ENCODE measurements at regions not wholly inside any gene's neighbourhood (a gene's known extent, or its start where the extent isn't known, plus 50 kb on each side); places are given as distances from the start of the nearest gene placed in this dataset.
"Not testable (repeated sequence)": the region's sequence is repeated elsewhere in the genome, so short reads cannot be mapped to it uniquely, and the experiment has no call there.

DNA sequence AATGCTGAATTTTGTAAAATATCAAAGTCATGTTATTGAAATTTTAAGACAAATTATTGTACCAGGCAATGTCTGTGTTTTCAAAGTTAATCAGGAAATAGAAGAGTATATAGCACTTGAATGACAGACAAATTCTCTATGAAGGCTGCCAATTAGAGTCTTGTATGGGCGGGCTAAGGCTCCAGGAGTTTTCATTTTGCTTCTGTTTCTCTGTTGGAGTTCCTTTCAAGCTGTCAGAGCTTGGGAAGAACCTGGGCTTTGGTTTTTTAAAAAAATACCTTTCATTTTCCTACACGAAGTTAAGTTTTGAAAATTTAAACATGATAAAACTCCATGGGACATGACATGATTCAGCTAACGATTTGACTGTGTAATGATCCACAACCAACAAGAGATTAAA, 339.0 kb upstream of the KCNH7 start:
- no peak for DNase-seq

DNA sequence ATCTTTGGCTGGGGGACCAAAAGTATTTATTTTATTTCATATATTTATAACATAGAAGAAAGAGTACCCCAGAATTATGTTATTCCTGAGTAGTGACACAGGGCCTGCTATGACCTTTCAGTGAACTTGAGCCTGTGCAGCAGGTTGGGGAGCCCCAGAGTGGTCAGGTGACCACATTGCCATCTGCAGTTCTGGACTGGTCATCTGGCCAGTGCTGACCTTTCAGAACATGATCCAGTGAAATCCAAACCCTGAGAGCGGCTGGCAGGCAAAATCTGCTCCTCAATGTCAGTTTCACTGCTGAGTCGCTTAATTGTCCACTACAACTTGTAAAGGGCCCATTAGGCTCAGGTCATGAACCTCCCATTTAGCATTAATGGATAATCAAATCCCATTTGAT, 336.7 kb upstream of the KCNH7 start:
- DNase-seq: no peak

DNA sequence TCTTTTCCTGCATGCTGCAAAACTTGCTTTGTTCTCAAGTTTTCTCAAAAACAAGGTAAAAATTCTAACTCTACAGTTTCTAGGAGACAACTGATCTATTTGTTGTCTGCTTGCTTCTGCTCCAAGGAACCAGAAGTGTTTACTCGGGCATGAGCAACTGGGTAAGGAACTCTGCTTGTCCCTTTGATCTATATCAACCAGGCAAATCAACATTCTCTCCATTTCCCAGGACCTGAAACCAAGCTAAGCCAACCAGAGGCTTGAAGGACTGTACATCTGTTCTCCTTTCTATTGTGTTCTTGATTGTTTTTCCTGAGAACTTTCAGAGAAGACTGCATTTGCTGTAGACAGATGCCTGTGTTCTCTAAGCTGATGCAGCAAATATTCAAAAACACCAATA, 335.0 kb upstream of the KCNH7 start:
- DNase-seq: no peak

DNA sequence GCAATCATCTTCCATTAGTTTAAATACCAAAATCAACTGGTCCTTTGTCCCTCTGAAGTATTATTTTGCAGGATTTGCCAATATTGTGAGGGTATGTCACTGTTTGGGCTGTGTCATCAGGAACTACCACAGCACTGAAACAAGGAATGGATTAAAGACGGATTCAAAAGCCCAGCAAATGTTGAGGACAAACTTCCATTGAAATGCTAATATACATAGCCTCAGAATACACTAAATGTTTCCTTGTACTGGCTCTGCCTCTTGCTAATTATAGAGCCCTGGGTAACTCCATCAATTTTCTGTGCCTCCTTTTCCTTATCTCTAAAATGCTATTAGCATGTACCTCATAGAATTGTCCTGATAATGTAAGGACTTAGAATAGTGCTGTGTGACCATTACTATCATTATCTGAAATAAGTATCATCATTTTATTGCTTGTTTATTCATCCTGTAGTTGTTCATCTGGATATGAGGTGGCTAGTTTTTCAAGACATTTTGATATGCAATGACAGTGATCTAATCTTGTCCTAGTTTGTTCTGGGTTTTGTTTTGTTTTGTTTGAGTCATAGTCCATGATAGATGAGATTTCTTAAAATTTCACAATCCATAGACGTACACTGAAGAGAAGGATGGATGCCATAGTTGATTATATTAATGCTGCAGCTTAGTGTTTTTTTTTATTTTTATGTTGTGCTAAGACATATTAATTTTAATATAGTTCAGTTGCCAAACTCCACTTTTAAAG, 333.4 kb upstream of the KCNH7 start:
- no peak for DNase-seq

DNA sequence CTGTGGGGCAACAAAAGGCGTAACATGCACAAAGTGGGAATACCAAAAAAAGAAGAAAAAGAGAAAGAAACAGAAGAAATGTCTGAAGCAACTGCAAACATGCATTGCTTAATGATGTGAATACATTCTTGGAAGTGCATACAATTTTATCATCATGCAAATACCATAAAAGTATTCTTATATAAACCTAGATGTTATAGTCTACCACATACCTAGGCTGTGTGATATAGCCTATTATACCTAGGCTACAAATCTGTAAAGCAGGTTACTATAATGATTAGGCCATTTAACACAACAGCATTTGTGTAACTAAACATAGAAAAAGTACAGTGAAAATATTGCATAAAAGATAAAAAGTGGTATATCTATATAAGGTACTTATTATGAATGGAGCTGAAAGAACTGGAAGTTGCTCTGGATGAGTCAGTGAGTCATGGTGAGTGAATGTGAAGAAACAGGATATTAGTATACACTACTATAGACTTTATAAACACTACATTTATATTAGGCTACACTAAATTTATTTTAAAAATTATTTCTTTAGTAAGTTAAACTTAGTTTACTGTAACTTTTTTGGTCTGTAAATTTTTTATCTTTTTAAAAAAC, 319.4 kb upstream of the KCNH7 start:
- no peak for DNase-seq

DNA sequence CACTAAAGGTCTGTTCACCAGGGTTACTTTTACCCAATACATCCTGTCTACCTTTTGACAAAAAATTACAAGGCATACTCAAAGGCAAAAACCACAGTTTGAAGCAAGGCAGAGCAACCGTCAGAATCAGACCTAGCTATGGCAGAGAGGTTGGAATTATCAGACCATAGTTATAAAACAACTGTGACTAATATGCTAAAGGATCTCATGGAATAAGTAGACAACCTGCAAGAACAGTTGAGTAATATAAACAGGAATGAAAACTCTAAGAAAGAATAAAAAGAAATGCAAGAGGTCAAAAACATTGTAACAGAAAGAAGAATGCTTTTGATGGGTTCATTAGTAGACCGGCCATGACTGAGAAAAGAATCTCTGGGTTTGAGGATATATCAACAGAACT, 318.8 kb upstream of the KCNH7 start:
- DNase-seq: no peak

DNA sequence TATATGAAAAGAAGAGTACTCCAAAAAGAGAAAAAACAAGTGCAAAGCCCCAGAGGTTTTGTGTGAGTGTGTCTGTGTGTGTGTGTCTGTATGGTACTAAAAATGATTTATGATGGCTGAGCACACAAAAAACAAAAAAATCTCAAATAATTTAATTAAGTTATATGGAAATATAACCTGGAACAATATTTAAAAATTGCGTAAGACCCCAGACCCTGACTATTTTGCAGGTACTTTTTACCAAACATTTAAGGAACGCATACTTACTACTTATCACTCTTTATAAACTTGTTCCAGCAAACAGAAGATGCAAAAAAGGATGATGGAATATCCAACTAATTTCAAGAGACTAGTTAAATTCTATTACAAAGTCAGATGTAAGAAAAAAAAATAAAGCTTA, 317.4 kb upstream of the KCNH7 start:
- DNase-seq: no peak

DNA sequence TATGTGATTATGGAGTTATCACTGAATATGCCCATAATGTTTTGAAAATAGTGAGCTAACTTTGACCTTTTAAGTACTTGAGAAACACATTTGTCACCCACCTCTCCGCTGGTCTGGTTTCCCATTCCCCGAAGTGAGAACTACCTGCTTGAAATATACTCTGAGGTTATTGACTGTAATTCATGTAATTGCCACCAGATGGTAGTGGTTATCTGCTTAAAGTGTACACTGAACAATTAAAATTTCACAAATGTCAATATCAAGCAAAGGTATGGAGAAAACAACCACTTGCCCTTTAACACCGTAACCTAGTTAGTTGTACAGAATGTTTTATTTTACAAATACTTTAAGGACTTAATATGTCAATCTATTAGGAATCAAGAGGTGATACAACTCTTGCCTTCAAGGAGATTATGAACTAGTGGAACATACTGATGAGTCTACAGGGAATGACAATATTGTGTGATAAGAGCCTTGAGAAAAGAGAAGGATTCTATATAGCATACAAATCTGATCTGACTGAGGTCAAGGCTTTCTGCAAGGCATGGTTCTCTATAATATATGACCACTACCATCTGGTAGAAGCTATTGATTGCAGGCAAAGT, 316.8 kb upstream of the KCNH7 start:
- no peak for DNase-seq

DNA sequence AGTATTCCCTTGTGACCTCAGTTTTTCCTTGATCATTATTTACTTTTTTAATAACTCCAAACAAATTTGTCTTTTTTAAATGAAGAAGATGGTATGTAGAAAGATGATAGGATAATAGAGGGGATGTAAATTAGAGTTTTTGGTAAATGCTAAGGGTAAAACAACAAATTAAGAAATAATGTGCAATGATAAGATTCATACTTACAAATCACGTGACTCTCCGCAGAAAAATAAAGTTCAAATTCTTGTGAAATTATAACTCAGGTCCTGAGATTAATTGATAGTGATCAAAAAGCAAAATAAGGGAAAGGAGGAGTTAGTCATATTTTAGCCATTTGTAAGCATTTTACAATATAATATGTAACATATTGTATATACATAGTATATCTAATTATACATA, 304.1 kb upstream of the KCNH7 start:
- DNase-seq: no peak

DNA sequence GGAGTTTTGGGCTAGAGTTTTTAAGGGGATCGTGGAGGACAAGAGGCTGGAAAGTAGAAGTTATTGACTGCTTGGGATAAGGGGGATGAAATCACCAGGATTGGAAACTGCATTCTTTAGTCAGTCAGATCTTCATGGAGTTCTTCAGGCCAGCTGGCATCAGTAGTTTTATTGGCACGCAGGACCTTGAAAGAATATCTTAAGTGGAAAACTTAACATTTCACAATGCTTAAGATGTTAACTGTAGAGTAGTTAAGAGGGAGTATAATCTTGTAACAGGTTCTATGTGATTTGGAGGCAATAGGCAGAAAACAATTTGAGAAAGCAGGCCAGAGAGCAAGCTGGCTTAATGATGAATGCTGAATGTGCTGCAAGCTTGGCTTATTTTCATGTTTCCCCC, 300.4 kb upstream of the KCNH7 start:
- no peak for DNase-seq

DNA sequence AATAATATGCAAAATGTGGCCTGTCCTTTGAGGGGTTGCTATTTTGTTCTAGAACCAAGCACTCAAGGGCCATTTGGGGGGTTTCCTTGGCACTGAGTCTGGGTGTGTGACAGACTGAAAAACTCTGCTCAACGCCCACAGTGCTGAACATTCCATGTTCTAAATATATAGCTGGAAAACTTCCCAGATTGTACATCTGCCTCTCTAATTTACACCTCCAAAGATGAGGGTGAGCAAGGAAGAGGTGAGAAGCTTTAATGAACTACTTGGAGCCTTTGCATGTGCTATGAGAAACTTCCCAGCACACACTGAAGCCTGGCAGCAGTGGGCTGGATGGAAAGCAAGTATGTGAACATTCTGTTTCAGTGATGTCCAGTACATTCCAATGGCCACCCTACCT, 296.7 kb upstream of the KCNH7 start:
- no peak for DNase-seq

DNA sequence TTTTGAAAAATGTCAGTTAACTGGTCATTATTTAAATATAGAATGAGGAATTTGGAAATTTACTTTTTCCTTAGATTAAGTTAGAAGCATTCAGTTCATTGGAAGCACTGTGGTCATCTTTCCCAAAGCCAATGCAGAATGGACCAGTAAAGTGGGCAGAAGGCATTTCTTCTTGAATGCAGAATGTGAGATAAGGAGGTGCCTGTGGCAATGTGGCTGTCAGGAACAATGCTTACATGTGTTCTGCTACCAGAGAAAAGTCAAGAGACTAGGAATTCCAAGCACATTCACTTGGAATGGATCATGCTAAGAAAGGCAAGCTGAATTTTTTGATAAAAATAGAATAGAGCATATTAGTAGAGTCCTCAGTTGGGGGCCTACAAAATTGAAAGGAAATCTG, 295.0 kb upstream of the KCNH7 start:
- DNase-seq: no peak

DNA sequence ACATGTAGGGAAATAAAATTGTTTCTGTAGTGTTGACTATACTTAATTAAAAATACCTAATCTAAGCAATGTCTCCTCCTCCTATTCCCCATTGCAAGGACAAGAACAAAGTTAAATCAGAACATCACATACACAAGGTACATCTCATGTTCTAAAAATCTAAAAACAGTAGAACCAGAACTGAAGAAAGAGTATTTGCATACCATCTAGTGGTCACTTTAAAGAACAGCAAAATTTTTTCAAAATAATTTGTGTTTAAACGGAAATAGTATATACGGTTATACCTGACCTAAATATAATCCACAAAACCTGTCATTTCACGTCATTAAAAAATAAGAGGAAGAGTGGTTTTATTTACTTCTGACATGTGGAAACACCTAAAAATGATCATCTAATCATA, 294.3 kb upstream of the KCNH7 start:
- no peak for DNase-seq

DNA sequence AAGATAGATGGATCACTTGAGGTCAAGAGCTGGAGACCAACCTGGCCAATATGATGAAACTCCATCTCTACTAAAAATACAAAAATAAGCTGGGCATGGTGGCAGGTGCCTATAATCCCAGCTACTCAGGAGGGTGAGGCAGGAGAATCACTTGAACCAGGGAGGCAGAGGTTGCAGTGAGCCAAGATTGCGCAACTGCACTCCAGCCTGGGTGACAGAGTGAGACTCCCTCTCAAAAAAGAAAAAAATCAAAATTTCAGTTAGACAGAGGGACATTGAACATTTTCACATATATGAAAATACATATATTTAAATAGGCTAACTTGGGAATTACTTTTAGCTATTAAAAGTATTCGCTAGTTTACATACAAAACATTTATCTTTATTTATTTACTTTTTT, 293.6 kb upstream of the KCNH7 start:
- not testable (repeated sequence) for DNase-seq

DNA sequence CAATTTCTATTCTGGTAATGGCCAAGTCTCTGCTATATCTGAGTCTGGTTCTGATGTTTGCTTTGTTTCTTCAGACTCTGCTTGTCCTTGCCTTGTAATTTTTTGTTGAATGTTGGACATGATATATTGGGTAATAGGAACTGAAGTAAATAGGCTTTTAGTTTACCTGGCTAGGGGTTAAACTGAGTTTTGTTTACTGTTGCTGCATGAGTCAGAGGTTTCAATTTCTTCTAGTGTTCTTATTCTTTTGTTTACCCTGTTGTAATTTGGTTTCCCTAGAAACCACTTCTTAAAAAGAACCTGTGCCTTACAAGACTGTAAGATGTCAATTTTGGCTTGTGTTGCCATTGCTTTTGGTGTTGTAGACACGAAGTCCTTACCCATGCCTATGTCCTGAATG, 285.0 kb upstream of the KCNH7 start:
- DNase-seq: no peak

DNA sequence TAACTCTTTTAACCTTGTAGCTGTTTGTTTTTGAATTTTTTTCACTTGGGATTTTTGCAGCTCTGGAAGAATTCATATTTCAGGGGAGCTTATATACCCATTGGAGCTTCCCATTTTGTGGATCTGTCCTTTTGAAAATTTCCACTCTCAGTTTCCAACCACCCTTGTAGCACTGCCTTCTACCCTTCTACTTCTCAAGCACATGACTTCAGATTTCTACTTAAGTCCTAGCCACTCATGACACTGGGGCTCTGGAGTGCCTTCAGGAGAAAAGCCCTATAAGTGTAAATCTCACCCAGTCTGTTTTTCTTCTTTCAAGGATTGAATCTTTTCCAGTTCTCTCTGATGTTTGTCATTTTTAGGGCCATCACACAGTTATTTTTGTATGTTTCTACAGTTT, 283.7 kb upstream of the KCNH7 start:
- no peak for DNase-seq

DNA sequence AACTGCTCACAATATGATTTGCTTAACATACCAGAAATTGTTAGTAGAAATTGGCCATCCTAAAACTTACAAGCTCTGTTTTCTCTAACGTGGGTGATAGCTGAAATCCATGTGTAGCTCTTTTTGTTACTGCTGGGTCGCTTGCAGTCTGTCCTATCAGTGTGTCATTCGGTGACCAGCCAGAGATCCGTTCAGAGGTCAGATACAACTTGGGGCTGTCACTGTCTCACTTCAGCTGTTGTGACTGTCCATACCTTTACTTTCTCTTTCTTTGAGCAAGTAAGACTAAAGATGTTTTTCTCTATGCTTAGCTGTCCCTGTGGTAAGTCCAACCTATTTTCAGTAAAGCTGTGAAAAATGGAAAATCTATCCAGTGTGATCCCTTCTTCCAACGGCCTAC, 282.9 kb upstream of the KCNH7 start:
- DNase-seq: no peak

DNA sequence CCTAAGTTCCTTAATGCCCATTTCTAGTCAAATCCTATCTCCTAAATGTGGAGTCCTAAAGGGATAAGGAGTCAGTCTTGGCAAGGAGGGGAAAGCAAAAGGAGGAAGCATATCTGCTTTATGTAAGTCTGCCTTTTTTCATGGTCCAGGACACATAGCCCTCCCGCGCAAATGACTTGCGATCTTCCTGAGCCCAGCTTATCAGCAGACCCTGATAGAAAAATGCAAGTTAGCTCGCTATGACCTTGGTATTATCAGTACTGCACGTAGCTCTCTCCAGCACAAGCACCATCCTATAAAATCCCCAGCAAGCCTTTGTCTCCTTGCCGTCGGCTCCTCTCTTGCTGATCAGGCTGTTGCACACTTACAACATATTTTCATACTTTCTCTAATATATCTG, 281.4 kb upstream of the KCNH7 start:
- no peak for DNase-seq

DNA sequence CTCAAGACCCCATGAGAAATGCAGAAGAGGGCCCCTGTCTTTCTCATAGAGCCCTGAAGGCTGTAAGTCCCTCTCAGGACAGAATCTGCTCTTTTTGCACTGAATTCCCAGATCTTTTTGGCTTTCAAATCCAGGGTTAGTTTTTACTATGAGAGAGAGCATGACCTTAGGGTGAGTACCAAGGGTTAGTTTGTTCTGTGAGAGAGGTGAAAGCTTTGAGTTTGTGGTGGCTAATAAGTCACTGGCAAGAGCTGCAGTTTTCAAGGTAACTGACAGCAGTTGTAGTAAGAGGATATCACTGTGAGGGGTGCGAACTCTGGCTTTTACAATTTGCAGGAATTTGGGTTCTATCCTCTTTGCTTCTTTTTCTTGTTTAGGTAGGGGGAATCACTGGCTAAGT, 248.4 kb upstream of the KCNH7 start:
- no peak for DNase-seq

DNA sequence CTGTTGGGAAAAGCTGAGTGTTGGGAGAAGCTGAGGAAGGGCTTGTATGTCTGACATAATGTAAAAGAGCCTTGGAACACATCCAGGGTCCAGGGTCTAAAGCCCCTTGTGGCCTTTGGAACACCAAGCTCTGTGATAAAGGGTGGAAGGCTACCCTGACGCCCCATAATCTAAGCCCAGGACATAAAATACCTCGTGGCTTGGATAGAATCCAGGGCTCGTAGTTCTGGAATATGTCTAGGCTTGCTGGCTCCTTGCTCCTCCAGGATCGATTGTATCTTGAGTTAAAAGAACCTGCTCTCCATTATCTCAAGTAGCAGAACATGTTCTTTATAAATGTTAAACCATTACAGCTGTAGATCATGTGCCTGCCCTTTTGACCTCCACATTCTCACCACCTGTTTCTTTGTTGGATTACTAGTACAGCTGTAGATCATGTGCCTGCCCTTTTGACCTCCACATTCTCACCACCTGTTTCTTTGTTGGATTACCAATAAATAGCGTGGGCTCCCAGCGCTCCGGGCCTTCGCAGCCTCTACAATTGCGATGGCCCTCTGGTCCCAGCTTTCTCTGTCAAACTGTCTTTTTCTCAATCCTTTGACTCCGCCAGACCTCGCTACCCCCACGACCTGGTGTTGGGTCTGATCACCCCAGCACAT, 246.9 kb upstream of the KCNH7 start:
- not testable (repeated sequence) for DNase-seq

DNA sequence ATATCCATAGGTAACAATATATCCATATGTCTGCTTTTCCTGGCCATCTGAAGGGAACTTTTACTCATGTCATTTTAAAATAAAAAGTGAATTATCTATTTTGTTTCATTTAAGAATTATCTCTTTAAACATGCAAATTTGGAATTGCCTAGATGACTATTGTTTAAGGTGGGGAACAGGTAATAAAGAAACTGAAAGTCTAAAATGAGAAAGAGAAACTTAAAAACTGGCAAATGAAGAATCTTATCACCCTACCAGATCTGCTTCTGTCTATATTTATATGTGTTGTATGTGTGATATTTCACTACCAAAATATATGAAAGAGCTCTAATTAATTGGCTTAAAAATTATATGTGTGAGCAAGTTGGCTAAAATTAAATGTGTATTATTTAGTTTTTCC, 243.2 kb upstream of the KCNH7 start:
- DNase-seq: no peak

DNA sequence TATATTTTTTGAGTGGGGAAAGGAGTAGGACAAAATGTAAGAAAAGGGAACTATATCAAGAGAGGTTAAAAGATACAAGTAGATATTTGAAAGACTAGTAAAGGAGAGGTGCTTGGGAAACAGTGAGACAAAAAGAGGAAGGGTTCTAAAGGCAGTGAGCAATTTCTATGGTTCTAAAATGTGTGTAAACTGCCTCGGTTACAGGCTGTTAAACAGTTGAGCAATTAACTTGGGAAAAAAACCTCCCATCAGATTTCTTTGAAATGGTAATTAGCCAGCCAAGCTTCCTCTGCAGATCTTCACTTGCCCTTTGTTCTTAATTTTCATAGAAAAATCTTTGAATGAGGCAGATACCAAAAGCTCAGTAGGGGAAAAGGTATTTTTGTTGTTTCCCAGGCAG, 238.7 kb upstream of the KCNH7 start:
- no peak for DNase-seq

DNA sequence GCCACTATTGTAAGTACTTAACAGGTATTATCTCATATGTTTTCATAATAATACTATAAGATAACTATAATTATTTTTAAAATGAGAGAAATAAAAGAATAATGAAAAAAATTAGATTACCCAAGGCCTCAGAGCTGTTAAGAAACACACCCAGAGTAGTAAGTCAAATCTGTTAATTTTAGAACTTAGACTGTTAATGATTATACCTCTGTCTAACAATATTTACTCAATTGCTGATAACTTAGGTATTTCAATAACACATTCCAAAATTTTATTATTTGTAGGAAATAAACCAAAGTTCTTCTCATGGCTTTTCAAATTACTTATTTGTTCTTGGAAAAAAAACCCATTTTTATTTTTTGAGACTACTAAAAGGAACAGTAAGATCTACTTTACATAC, 227.5 kb upstream of the KCNH7 start:
- DNase-seq: no peak

DNA sequence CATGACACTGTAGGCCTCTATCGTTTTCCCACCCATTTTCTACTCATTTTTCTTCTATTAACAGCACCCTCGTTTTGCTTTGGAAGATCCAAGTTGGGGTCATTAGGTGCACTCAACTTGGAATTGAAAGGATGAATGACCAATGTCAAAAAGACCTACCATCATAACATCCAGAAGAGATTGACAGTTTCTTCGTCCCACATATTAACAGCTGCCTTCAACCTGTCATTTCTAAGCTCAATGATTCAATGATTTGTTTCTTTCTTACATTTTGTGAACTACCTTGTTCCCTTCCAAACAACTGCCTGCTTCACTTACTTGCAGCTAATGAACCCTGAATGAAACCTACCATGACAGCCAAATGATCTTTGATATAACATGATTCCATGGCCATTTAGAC, 224.0 kb upstream of the KCNH7 start:
- DNase-seq: no peak

All from CD4-positive, alpha-beta T cell treated with Interleukin-10 for 1 hour (primary cell).